H1 (cell line): ENCODE measurements at regions not wholly inside any gene's neighbourhood (a gene's known extent, or its start where the extent isn't known, plus 50 kb on each side); places are given as distances from the start of the nearest gene placed in this dataset.

Source experiments
- CTCF ChIA-PET: fragments of 300-600 bp; sonication (Branson Sonifier 250); formaldehyde crosslinking; loops from one replicate; lab custom pipeline; 2021; ENCODE audit not compliant: partially characterized antibody; lab: Charles Lee
- POLR2A ChIA-PET: fragments of 300-600 bp; sonication (Branson Sonifier 250); formaldehyde crosslinking; loops from one replicate; lab custom pipeline; 2021; ENCODE audit warnings: inconsistent platforms; ENCODE audit not compliant: partially characterized antibody; lab: Charles Lee
- DNase-seq, 2 experiments: peaks; one replicate each; pipeline versions ENCODE4 v3.0.0 to v3.0.0-alpha.2; 2010 to 2022; ENCODE audit warnings: low spot score in 2 of 2, low read depth in 1 of 2, mixed read lengths in 1 of 2
- FAIRE-seq: peaks from 2 replicates; lab custom pipeline; 2011; peaks lifted over from hg19 to GRCh38; lab: Jason Lieb, UNC
- H2AFZ ChIP-seq: 2 replicates; pipeline ENCODE4 v1.8.1; 2012; ENCODE audit warnings: low read length, inconsistent platforms
- H2AK5ac ChIP-seq: 2 replicates; pipeline ENCODE4 v1.6.1; 2013; ENCODE audit warnings: low read depth, low read length
- H2BK120ac ChIP-seq: replicated peaks from 2 replicates; pipeline ENCODE3; 2013; ENCODE audit warnings: low read depth, low read length, inconsistent platforms
- H2BK12ac ChIP-seq: 2 replicates; pipeline ENCODE4 v1.6.1; 2013; ENCODE audit warnings: low read depth, low read length
- H2BK15ac ChIP-seq: 2 replicates; pipeline ENCODE4 v1.6.1; 2013; ENCODE audit warnings: low read length
- H2BK20ac ChIP-seq: 2 replicates; pipeline ENCODE4 v1.6.1; 2013; ENCODE audit warnings: low read length
- H2BK5ac ChIP-seq: 2 replicates; pipeline ENCODE4 v1.6.1; 2013; ENCODE audit warnings: low read depth, low read length
- H3K14ac ChIP-seq: 2 replicates; pipeline ENCODE4 v1.6.1; 2013; ENCODE audit warnings: inconsistent platforms; ENCODE audit not compliant: insufficient read length
- H3K18ac ChIP-seq: 2 replicates; pipeline ENCODE4 v1.6.1; 2013; ENCODE audit warnings: low read length; ENCODE audit errors: extremely low read depth
- H3K23ac ChIP-seq: 2 replicates; pipeline ENCODE4 v1.6.1; 2013; ENCODE audit warnings: inconsistent platforms; ENCODE audit not compliant: insufficient read length
- H3K23me2 ChIP-seq: 2 replicates; pipeline ENCODE4 v1.6.1; 2013; ENCODE audit warnings: low read depth, low read length
- H3K27ac ChIP-seq: 2 replicates; pipeline ENCODE4 v1.6.1; 2011; ENCODE audit warnings: low read depth, low read length, inconsistent platforms
- H3K27me3 ChIP-seq, 4 experiments: replicated peaks in 1 of 4; 1 replicate in 1 of 4; 2 replicates in 3 of 4; pipeline versions ENCODE4 v1.6.1 to v1.8.1; 2011 to 2013; ENCODE audit warnings: low read length in 3 of 4, mild to moderate bottlenecking in 3 of 4, inconsistent platforms in 2 of 4, mixed read lengths in 2 of 4, moderate library complexity in 1 of 4; ENCODE audit not compliant: control insufficient read depth in 3 of 4, insufficient read depth in 3 of 4; ENCODE audit errors: extremely low read depth in 1 of 4
- H3K36me3 ChIP-seq, 4 experiments: 2 replicates each; pipeline versions ENCODE4 v1.6.1 to v1.8.1; 2011 to 2013; ENCODE audit warnings: mild to moderate bottlenecking in 4 of 4, low read length in 3 of 4, moderate library complexity in 2 of 4, control low read depth in 1 of 4, inconsistent platforms in 1 of 4; ENCODE audit not compliant: insufficient read depth in 4 of 4, control insufficient read depth in 2 of 4
- H3K4ac ChIP-seq: replicated peaks from 2 replicates; pipeline ENCODE3; 2013; ENCODE audit warnings: low read length, low read depth, mixed read lengths, inconsistent platforms; ENCODE audit not compliant: insufficient read length
- H3K4me1 ChIP-seq, 4 experiments: replicated peaks in 1 of 4; 1 replicate in 1 of 4; 2 replicates in 3 of 4; pipeline versions ENCODE4 v1.6.1 to v1.8.1; 2011 to 2013; ENCODE audit warnings: low read length in 3 of 4, inconsistent platforms in 2 of 4, mixed read lengths in 1 of 4; ENCODE audit not compliant: insufficient read depth in 4 of 4, control insufficient read depth in 3 of 4
- H3K4me2 ChIP-seq, 2 experiments: 2 replicates each; pipeline versions ENCODE4 v1.6.1 to v1.8.1; 2011 to 2013; ENCODE audit warnings: low read depth in 2 of 2, low read length in 2 of 2, control low read depth in 1 of 2, inconsistent platforms in 1 of 2, mild to moderate bottlenecking in 1 of 2; ENCODE audit not compliant: insufficient read depth in 1 of 2
- H3K4me3 ChIP-seq, 4 experiments: fragments of 200-600, 300-600 bp in 1 of 4; sonication (generic), shearing (Covaris generic), sonication (Bioruptor Twin) in 1 of 4; 2 replicates each; pipeline versions ENCODE4 v1.5.1 to v1.8.1; 2011 to 2016; ENCODE audit warnings: low read length in 4 of 4, low read depth in 3 of 4, control low read depth in 2 of 4, inconsistent platforms in 2 of 4, mild to moderate bottlenecking in 2 of 4, mixed read lengths in 1 of 4, moderate library complexity in 1 of 4; ENCODE audit not compliant: insufficient read depth in 2 of 4; ENCODE audit errors: extremely low read depth in 1 of 4
- H3K56ac ChIP-seq: replicated peaks from 2 replicates; pipeline ENCODE3; 2013; ENCODE audit warnings: low read depth, mild to moderate bottlenecking, mixed read lengths, low read length, inconsistent platforms; ENCODE audit not compliant: insufficient read length
- H3K79me1 ChIP-seq: 2 replicates; pipeline ENCODE4 v1.6.1; 2013; ENCODE audit warnings: low read depth, low read length, control low read depth
- H3K79me2 ChIP-seq, 2 experiments: 2 replicates each; pipeline versions ENCODE4 v1.6.1 to v1.8.1; 2012 to 2013; ENCODE audit warnings: low read length in 2 of 2, mild to moderate bottlenecking in 2 of 2, inconsistent platforms in 1 of 2; ENCODE audit not compliant: insufficient read depth in 2 of 2, control insufficient read depth in 1 of 2
- H3K9ac ChIP-seq, 4 experiments: replicated peaks in 1 of 4; 1 replicate in 1 of 4; 2 replicates in 3 of 4; pipeline versions ENCODE4 v1.6.1 to v1.8.1; 2011 to 2013; ENCODE audit warnings: low read depth in 3 of 4, low read length in 3 of 4, control low read depth in 2 of 4, mild to moderate bottlenecking in 2 of 4, moderate library complexity in 2 of 4, inconsistent platforms in 1 of 4; ENCODE audit errors: extremely low read depth in 1 of 4
- H3K9me3 ChIP-seq, 2 experiments: 2 replicates each; pipeline versions ENCODE4 v1.6.1 to v1.8.1; 2012 to 2013; ENCODE audit warnings: mild to moderate bottlenecking in 2 of 2, moderate library complexity in 2 of 2, control low read depth in 1 of 2, inconsistent platforms in 1 of 2, low read depth in 1 of 2, low read length in 1 of 2, mixed read lengths in 1 of 2; ENCODE audit not compliant: insufficient read depth in 2 of 2
- H4K20me1 ChIP-seq, 2 experiments: replicated peaks in 1 of 2; 2 replicates each; pipeline versions ENCODE3 to v1.8.1; 2011 to 2013; ENCODE audit warnings: inconsistent platforms in 2 of 2, low read length in 2 of 2, mild to moderate bottlenecking in 1 of 2; ENCODE audit not compliant: insufficient read depth in 2 of 2, control insufficient read depth in 1 of 2
- H4K5ac ChIP-seq: 2 replicates; pipeline ENCODE4 v1.6.1; 2013; ENCODE audit warnings: low read length, low read depth, mixed read lengths, inconsistent platforms; ENCODE audit not compliant: insufficient read length
- H4K8ac ChIP-seq: 2 replicates; pipeline ENCODE4 v1.8.0; 2013; ENCODE audit warnings: mild to moderate bottlenecking, moderate library complexity, low read length, inconsistent platforms; ENCODE audit not compliant: insufficient read depth; ENCODE audit errors: extremely low read depth
- H4K91ac ChIP-seq: replicated peaks from 2 replicates; pipeline ENCODE3; 2013; ENCODE audit warnings: low read length, mixed read lengths, inconsistent platforms; ENCODE audit not compliant: insufficient read length
- ATF2 ChIP-seq: IDR thresholded peaks from 2 replicates; pipeline ENCODE4 v1.6.1; 2012; ENCODE audit warnings: low read length, inconsistent platforms
- BRCA1 ChIP-seq: IDR thresholded peaks from 2 replicates; pipeline ENCODE4 v1.6.1; 2012; ENCODE audit warnings: low read depth, low read length, improper control_type of control experiment
- EGR1 ChIP-seq: IDR thresholded peaks from 2 replicates; pipeline ENCODE4 v1.6.1; 2011; ENCODE audit warnings: low read depth, low read length, borderline replicate concordance
- JUND ChIP-seq: IDR thresholded peaks from 2 replicates; pipeline ENCODE4 v1.6.1; 2011; ENCODE audit warnings: mild to moderate bottlenecking, improper control_type of control experiment, low read length
- KDM4A ChIP-seq: IDR thresholded peaks from one replicate; pipeline ENCODE4 v1.7.1; 2012; ENCODE audit warnings: low read depth, mild to moderate bottlenecking, moderate library complexity, low read length, inconsistent platforms; ENCODE audit not compliant: severe bottlenecking
- POLR2AphosphoS5 ChIP-seq: IDR thresholded peaks from 2 replicates; pipeline ENCODE4 v1.6.1; 2011; ENCODE audit warnings: low read depth, low read length
- RBBP5 ChIP-seq: IDR thresholded peaks from 2 replicates; pipeline ENCODE4 v1.7.1; 2012; ENCODE audit warnings: low read depth, mild to moderate bottlenecking, inconsistent platforms, low read length, moderate library complexity, borderline replicate concordance
- SIN3A ChIP-seq, 2 experiments: IDR thresholded peaks in 1 of 2; conservative IDR thresholded peaks in 1 of 2; 2 replicates each; pipeline ENCODE4 v1.6.1; 2011 to 2012; ENCODE audit warnings: low read length in 2 of 2, improper control_type of control experiment in 1 of 2, low read depth in 1 of 2, mild to moderate bottlenecking in 1 of 2
- YY1 ChIP-seq: IDR thresholded peaks from 2 replicates; pipeline ENCODE4 v1.6.1; 2011; ENCODE audit warnings: low read depth, mild to moderate bottlenecking, low read length
- WGBS, 2 experiments: shearing (Covaris generic) in 1 of 2; methylation state at CpG; one replicate each; pipeline versions ENCODE4 v1.1.6 to v1.1.7; 2013 to 2015; ENCODE audit warnings: low lambda C conversion rate in 2 of 2, mixed read lengths in 2 of 2, inconsistent platforms in 1 of 2, low coverage in 1 of 2, missing lambda C conversion rate in 1 of 2; ENCODE audit not compliant: insufficient replicate concordance in 2 of 2, insufficient coverage in 1 of 2, insufficient read length in 1 of 2; ENCODE audit errors: extremely low coverage in 1 of 2, missing lambda C conversion rate in 1 of 2; 5-methylcytosine and 5-hydroxymethylcytosine counted together

DNA sequence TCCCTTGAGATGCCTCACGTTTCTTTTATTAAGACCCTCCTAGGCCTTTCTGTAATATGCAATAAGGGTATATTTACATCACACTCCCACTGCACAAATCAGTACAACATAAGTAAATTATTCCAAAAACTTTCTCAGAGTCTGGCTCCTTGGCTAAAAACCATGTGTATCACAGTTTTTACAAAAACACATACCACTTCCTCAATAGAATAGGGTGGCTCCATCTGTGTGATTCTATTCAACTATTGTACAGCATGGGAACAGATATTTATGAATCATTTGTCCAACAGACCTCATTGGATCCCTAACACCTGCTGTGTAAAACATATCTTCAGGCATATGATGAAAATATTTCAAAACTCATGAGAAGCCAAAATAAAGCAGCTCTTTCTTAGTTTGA lies 502.7 kb downstream of the EFNA5 start:
- Histone ChIP-seq H3K9ac (no peak overlapping the region), H3K79me1 (no peaks in the 10 kb centered on the region), H3K56ac (no peak overlapping the region), H3K79me2 (no peaks in the 10 kb centered on the region), H4K8ac (no peak overlapping the region), H3K14ac (no peak overlapping the region), H4K20me1 (no peaks in the 10 kb centered on the region), H3K27ac (no peak overlapping the region), H3K4me1 (no peaks in the 10 kb centered on the region), H2AFZ (no peak overlapping the region), H3K23ac (no peak overlapping the region), H2BK20ac (no peak overlapping the region), H4K5ac (no peak overlapping the region), H2BK5ac (no peak overlapping the region), H3K9me3 (peaks cover 14 to 18% of the 10 kb centered on the region in 2 experiments), H3K18ac (no peak overlapping the region), H3K4me2 (no peak overlapping the region), H2BK15ac (no peak overlapping the region), H3K36me3 (peaks cover 0 to 4% (median 0%) of the 10 kb centered on the region in 4 experiments; a peak in 2 of 8 replicates), H3K27me3 (no peaks in the 10 kb centered on the region), H2AK5ac (no peak overlapping the region), H2BK12ac (no peak overlapping the region), H4K91ac (no peak overlapping the region), H3K23me2 (no peaks in the 10 kb centered on the region), H2BK120ac (no peak overlapping the region), H3K4me3 (no peak overlapping the region), H3K4ac (no peak overlapping the region)
- POLR2A ChIA-PET, result no interaction called here
- CTCF ChIA-PET, result interaction anchor here (0.5 to 0.9 kb wide), 3 partner anchors 9 to 887 kb away, joined by 3 to 4 read pairs (median 3); no protein-coding TSS in a partner anchor
- no peak for FAIRE-seq
- WGBS, 2 experiments, result 82% methylated on average over 1 of the region's 1 CpG; no CpG with 5 or more reads in 1 of the 2 experiments
- no peak for DNase-seq
- TF ChIP-seq BRCA1 (no peak), YY1 (no peak), KDM4A (no peak), POLR2AphosphoS5 (no peak), JUND (no peak), RBBP5 (no peak), EGR1 (no peak), ATF2 (no peak), SIN3A (conservative IDR thresholded peaks at IDR 0.05 in 1 of 2, IDR thresholded peaks at IDR 0.05 in 1 of 2; ENCODE audit: low read depth in 1 of 2, low read length in 2 of 2) (no peak)
